Prostate gland (tissue), 2 donors: ENCODE measurements at regions not wholly inside any gene's neighbourhood (a gene's known extent, or its start where the extent isn't known, plus 50 kb on each side); places are given as distances from the start of the nearest gene placed in this dataset.

ENCODE experiments used
- POLR2AphosphoS5 ChIP-seq: sonication (generic); formaldehyde crosslinking; IDR thresholded peaks from one replicate; pipeline ENCODE4 v1.6.1; 2017; ENCODE audit warnings: antibody characterized with exemption
- TF ChIP-seq, protein P1 (sequence below), 4 experiments: fragments of 200-600 bp in 2 of 4; fragments of 450-650 bp in 2 of 4; sonication (generic) in 2 of 4; IDR thresholded peaks; 1 replicate in 3 of 4; 2 replicates in 1 of 4; pipeline ENCODE4 v1.5.1; 2016 to 2019; ENCODE audit warnings: antibody characterized with exemption in 4 of 4, mild to moderate bottlenecking in 2 of 4, moderate library complexity in 2 of 4

DNA sequence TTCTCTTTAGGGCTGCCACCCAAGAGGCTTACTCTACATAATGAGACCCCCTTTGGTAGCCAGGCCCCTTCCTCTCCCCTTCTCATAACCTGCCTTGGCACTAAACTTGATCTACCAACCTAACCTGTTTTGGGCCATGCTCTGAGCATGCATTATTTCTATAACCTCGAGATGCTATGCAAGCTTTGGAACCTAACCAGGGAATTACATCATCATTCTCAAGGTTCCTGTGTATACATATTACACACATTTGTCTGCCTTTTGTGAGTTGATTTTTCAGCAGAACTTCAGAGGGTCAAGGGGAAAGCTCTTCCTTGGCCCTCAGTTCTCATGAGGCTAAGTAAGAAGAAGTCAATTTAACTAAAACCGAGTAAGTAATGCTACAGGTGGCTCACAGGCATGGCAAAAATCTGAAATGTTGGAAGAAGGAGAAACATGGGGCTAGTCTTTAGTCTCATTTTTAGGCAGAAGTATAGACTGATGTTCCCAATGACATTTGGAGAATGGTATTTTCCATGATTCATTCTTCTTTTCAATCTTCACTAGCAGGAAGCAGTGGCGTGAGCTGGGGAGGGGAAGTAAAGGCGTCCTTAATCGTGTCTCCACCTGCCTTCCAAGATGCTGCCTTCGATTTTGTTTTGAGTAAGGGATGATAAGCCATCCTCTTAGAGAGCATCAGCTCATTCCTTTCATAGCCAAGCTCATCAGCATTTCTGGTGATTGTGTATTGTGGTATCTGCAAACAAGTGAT is 308.4 kb downstream of the ABCC12 start:
- TF ChIP-seq, protein P1, sequence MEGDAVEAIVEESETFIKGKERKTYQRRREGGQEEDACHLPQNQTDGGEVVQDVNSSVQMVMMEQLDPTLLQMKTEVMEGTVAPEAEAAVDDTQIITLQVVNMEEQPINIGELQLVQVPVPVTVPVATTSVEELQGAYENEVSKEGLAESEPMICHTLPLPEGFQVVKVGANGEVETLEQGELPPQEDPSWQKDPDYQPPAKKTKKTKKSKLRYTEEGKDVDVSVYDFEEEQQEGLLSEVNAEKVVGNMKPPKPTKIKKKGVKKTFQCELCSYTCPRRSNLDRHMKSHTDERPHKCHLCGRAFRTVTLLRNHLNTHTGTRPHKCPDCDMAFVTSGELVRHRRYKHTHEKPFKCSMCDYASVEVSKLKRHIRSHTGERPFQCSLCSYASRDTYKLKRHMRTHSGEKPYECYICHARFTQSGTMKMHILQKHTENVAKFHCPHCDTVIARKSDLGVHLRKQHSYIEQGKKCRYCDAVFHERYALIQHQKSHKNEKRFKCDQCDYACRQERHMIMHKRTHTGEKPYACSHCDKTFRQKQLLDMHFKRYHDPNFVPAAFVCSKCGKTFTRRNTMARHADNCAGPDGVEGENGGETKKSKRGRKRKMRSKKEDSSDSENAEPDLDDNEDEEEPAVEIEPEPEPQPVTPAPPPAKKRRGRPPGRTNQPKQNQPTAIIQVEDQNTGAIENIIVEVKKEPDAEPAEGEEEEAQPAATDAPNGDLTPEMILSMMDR (IDR thresholded peaks at IDR 0.05): no peak
- no peak for TF ChIP-seq POLR2AphosphoS5
